ENCODE measurements at regions not wholly inside any gene's neighbourhood (a gene's known extent, or its start where the extent isn't known, plus 50 kb on each side); places are given as distances from the start of the nearest gene placed in this dataset.

DNA sequence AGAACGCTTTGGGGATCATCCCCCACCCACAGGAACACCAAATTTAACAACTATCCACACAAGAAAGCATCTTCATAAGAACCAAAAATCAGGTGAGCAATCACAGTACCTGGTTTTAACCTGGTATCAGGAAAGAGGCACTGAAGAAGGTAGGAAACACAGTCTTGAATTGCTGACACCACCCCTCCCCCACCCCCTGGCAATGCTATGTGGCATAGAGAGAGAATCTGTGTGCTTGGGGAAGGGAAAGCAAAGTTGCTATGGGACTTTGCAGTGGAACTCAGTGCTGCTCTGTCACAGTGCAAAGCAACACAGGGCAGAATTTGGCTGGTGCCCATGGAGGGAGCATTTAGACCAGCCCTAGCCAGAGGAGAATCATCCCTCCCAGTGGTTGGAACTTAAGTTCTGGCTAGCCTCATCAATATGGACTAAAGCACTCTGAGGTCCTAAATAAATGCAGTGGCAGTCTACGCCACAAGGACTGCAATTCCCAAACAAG is 565.5 kb downstream of the EPM2A start:
- Histone ChIP-seq H3K79me1 (ENCODE audit: insufficient read depth, low read depth, low read length, poor library complexity, severe bottlenecking) (no peaks in the 10 kb centered on the region), H4K20me1 (ENCODE audit: control insufficient read depth, insufficient read depth, insufficient read length) (no peaks in the 10 kb centered on the region), H4K8ac (replicated peaks; ENCODE audit: insufficient read length, low read depth, low read length) (no peak overlapping the region), H2BK5ac (ENCODE audit: insufficient read length, low read length) (no peak overlapping the region), H2AFZ (ENCODE audit: low read length) (no peak overlapping the region), H3K79me2 (ENCODE audit: insufficient read depth, low read length) (no peaks in the 10 kb centered on the region), H3K4me2 (ENCODE audit: insufficient read depth, insufficient read length, low read length) (no peak overlapping the region), H3K4me1 (ENCODE audit: insufficient read depth, low read length) (peaks cover 4% of the 10 kb centered on the region), H3K27me3 (ENCODE audit: insufficient read depth, low read length) (no peaks in the 10 kb centered on the region), H4K5ac (ENCODE audit: insufficient read length, low read depth, low read length) (no peak overlapping the region), H3K27ac (ENCODE audit: insufficient read length, low read depth, low read length) (no peak overlapping the region), H3K9ac (ENCODE audit: extremely low read depth, insufficient read length, low read length) (no peak overlapping the region), H2BK20ac (ENCODE audit: low read depth, low read length, poor library complexity, severe bottlenecking) (no peak overlapping the region), H4K91ac (ENCODE audit: insufficient read length, low read depth, low read length) (no peak overlapping the region), H3K18ac (ENCODE audit: insufficient read length, low read depth, low read length) (no peak overlapping the region), H3T11ph (ENCODE audit: low read length) (no peak overlapping the region), H3K23me2 (ENCODE audit: insufficient read length, low read depth, low read length, poor library complexity, severe bottlenecking) (no peaks in the 10 kb centered on the region), H2BK120ac (ENCODE audit: low read depth, low read length, poor library complexity, severe bottlenecking) (no peak overlapping the region), H2BK15ac (ENCODE audit: low read depth, low read length) (no peak overlapping the region), H3K14ac (ENCODE audit: insufficient read depth, low read length) (no peak overlapping the region; the same call in 1 of the 2 replicates), H2BK12ac (ENCODE audit: insufficient read length, low read depth, low read length) (no peak overlapping the region), H3K56ac (ENCODE audit: insufficient read length, low read depth, low read length) (no peak overlapping the region), H3K4ac (ENCODE audit: low read depth, low read length) (no peak overlapping the region), H2AK5ac (ENCODE audit: insufficient read length, low read length) (no peak overlapping the region), H3K23ac (ENCODE audit: insufficient read length, low read depth, low read length) (no peak overlapping the region), H3K9me3 (ENCODE audit: control insufficient read depth, low read depth, low read length) (no peaks in the 10 kb centered on the region)
- DNase-seq: no peak
- 0 out of 3 replicates have a peak, but pooled peaks have one; percentile 9 for TF ChIP-seq CTCF (conservative IDR thresholded peaks at IDR 0.05)
- Mint-ChIP-seq H3K4me3 (no peak overlapping the region), H3K27ac (no peak overlapping the region), H3K9me3 (no peaks in the 10 kb centered on the region; a peak in 1 of 5 replicates), H3K36me3 (ENCODE audit: insufficient read depth in 1 of 3, low read depth in 3 of 3) (no peaks in the 10 kb centered on the region; a peak in 1 of 7 replicates), H3K27me3 (ENCODE audit: low read depth) (no peaks in the 10 kb centered on the region), H3K4me1 (peaks cover 7 to 10% of the 10 kb centered on the region in 2 experiments)
- no CpG with 5 or more reads among the region's 2 CpGs for WGBS (ENCODE audit: extremely low coverage, insufficient read length, low lambda C conversion rate)

All from H9 (cell line).